OCI-LY3 (cell line): ENCODE measurements at regions not wholly inside any gene's neighbourhood (a gene's known extent, or its start where the extent isn't known, plus 50 kb on each side); places are given as distances from the start of the nearest gene placed in this dataset.

Source experiments
- H2AFZ ChIP-seq: fragments of 200-600, 300-600 bp; shearing (Covaris generic); 2 replicates; pipeline ENCODE4 v1.6.0; 2014; ENCODE audit warnings: antibody characterized with exemption, low read depth, low read length
- H3K27ac ChIP-seq: fragments of 200-600, 300-600 bp; sonication (generic); 2 replicates; pipeline ENCODE4 v1.5.1; 2014; ENCODE audit warnings: mild to moderate bottlenecking, low read length, moderate library complexity, mixed read lengths
- H3K27me3 ChIP-seq: fragments of 200-600, 300-600 bp; sonication (generic); 2 replicates; pipeline ENCODE4 v1.6.1; 2014; ENCODE audit warnings: low read depth, low read length, mixed read lengths
- H3K36me3 ChIP-seq: fragments of 200-600, 300-600 bp; sonication (generic); replicated peaks from 2 replicates; pipeline ENCODE3; 2014; ENCODE audit warnings: low read depth, low read length, mixed read lengths
- H3K4me1 ChIP-seq: fragments of 300-600, 200-600 bp; sonication (generic); 2 replicates; pipeline ENCODE4 v1.6.1; 2014; ENCODE audit warnings: low read length, mixed read lengths
- H3K4me2 ChIP-seq: fragments of 200-600, 300-600 bp; sonication (generic); 2 replicates; pipeline ENCODE4 v1.6.1; 2014; ENCODE audit warnings: low read length, mixed read lengths
- H3K4me3 ChIP-seq: fragments of 300-600, 200-600 bp; sonication (generic); 2 replicates; pipeline ENCODE4 v1.5.1; 2014; ENCODE audit warnings: antibody characterized with exemption, mild to moderate bottlenecking, low read length, moderate library complexity
- H3K79me2 ChIP-seq: fragments of 300-600, 200-600 bp; shearing (Covaris generic); 2 replicates; pipeline ENCODE4 v1.6.1; 2014; ENCODE audit warnings: mild to moderate bottlenecking, low read length, mixed read lengths
- H3K9ac ChIP-seq: fragments of 300-600, 200-600 bp; shearing (Covaris generic); 2 replicates; pipeline ENCODE4 v1.6.0; 2014; ENCODE audit warnings: mild to moderate bottlenecking, low read length, moderate library complexity
- H3K9me3 ChIP-seq: fragments of 200-600, 300-600 bp; shearing (Covaris generic); 2 replicates; pipeline ENCODE4 v1.6.1; 2014; ENCODE audit warnings: low read length, mixed read lengths; ENCODE audit not compliant: insufficient read depth
- H4K20me1 ChIP-seq: fragments of 200-600, 300-600 bp; sonication (generic); 2 replicates; pipeline ENCODE4 v1.6.1; 2016; ENCODE audit warnings: low read length, mixed read lengths; ENCODE audit not compliant: insufficient read depth
- CTCF ChIP-seq: fragments of 200-600, 300-600 bp; sonication (generic); IDR thresholded peaks from 2 replicates; pipeline ENCODE4 v1.5.1; 2014; ENCODE audit warnings: antibody characterized with exemption, low read length, low read depth
- EZH2phosphoT487 ChIP-seq: fragments of 200-600 bp; shearing (Covaris generic); IDR thresholded peaks from 2 replicates; pipeline ENCODE4 v1.6.1; 2018; ENCODE audit warnings: antibody characterized with exemption, mixed run types, low read depth

DNA sequence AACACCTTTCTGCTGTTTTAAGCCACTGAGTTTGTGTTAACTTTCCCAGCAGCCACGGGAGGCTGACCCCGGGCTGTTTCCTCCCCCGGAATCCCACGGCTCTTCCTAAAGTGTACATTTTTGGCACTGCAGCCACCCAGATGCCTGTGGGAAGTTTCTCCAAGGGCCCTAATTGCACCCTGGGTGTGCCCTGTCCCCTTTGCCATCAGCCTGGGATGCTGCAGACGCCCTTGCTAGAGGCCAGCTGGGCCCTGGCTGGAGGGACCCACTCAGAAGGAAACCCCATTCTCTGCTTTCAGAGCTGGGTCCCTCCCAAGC, 883.3 kb downstream of the BRD1 start:
- Histone ChIP-seq H3K4me1 (no peaks in the 10 kb centered on the region), H3K79me2 (no peaks in the 10 kb centered on the region), H2AFZ (no peak overlapping the region), H4K20me1 (no peaks in the 10 kb centered on the region), H3K4me3 (no peak overlapping the region), H3K9me3 (no peaks in the 10 kb centered on the region), H3K27me3 (no peaks in the 10 kb centered on the region), H3K36me3 (no peaks in the 10 kb centered on the region), H3K9ac (no peak overlapping the region), H3K27ac (no peak overlapping the region), H3K4me2 (no peak overlapping the region)
- TF ChIP-seq EZH2phosphoT487, result no peak
- no peak for TF ChIP-seq CTCF

GRCh38 chr22:48943567-48944432, 883.9 kb downstream of the BRD1 start:
- Histone ChIP-seq H4K20me1 (no peaks in the 10 kb centered on the region), H3K9ac (no peak overlapping the region), H3K27me3 (no peaks in the 10 kb centered on the region), H3K9me3 (no peaks in the 10 kb centered on the region), H3K27ac (no peak overlapping the region), H2AFZ (no peak overlapping the region), H3K4me1 (no peaks in the 10 kb centered on the region), H3K4me3 (no peak overlapping the region), H3K79me2 (no peaks in the 10 kb centered on the region), H3K4me2 (no peak overlapping the region), H3K36me3 (no peaks in the 10 kb centered on the region)
- no peak for TF ChIP-seq CTCF
- no peak for TF ChIP-seq EZH2phosphoT487

GRCh38 chr22:48942698-48943566, 884.7 kb downstream of the BRD1 start:
- no peak overlapping the region for H3K4me2 ChIP-seq
- H4K20me1 ChIP-seq, result no peaks in the 10 kb centered on the region
- H3K79me2 ChIP-seq, result no peaks in the 10 kb centered on the region
- TF ChIP-seq CTCF (no peak), EZH2phosphoT487 (no peak)
- no peaks in the 10 kb centered on the region for H3K36me3 ChIP-seq
- no peak overlapping the region for H3K27ac ChIP-seq
- H3K9me3 ChIP-seq, result no peaks in the 10 kb centered on the region
- H3K27me3 ChIP-seq, result no peaks in the 10 kb centered on the region
- H3K9ac ChIP-seq, result no peak overlapping the region
- no peak overlapping the region for H3K4me3 ChIP-seq
- no peaks in the 10 kb centered on the region for H3K4me1 ChIP-seq
- H2AFZ ChIP-seq, result no peak overlapping the region

- Histone ChIP-seq H3K4me1 (no peaks in the 10 kb centered on the region), H3K4me2 (no peak overlapping the region), H3K79me2 (no peaks in the 10 kb centered on the region), H3K27me3 (no peaks in the 10 kb centered on the region), H3K36me3 (no peaks in the 10 kb centered on the region), H4K20me1 (no peaks in the 10 kb centered on the region), H3K9ac (no peak overlapping the region), H3K4me3 (no peak overlapping the region), H3K9me3 (no peaks in the 10 kb centered on the region), H2AFZ (no peak overlapping the region), H3K27ac (no peak overlapping the region)
- no peak for TF ChIP-seq CTCF
- no peak for TF ChIP-seq EZH2phosphoT487
Observed at GRCh38 chr22:48941903-48942575, 885.6 kb downstream of the BRD1 start.
